Neural cell (in vitro differentiated cells): ENCODE measurements at regions not wholly inside any gene's neighbourhood (a gene's known extent, or its start where the extent isn't known, plus 50 kb on each side); places are given as distances from the start of the nearest gene placed in this dataset.

Experiments
- H2AFZ ChIP-seq: fragments of 200-600, 300-800 bp; sonication (generic), shearing (Covaris generic); 2 replicates; pipeline ENCODE4 v1.6.0; 2014; ENCODE audit warnings: low read depth, mild to moderate bottlenecking, antibody characterized with exemption, low read length, moderate library complexity
- H3F3A ChIP-seq: fragments of 200-600 bp; shearing (Covaris generic); 2 replicates; pipeline ENCODE4 v1.6.1; 2016; ENCODE audit warnings: mild to moderate bottlenecking, moderate library complexity, mixed read lengths, antibody characterized with exemption, low read length; ENCODE audit not compliant: insufficient read depth, poor library complexity, severe bottlenecking
- H3K27ac ChIP-seq: fragments of 200-600, 300-800 bp; sonication (generic), shearing (Covaris generic); 2 replicates; pipeline ENCODE4 v1.5.1; 2014; ENCODE audit warnings: mild to moderate bottlenecking, low read length, moderate library complexity
- H3K27me3 ChIP-seq: fragments of 300-800, 200-600 bp; sonication (generic), shearing (Covaris generic); 2 replicates; pipeline ENCODE4 v1.6.0; 2014; ENCODE audit warnings: mild to moderate bottlenecking, low read depth, low read length, moderate library complexity; ENCODE audit not compliant: insufficient read depth
- H3K36me3 ChIP-seq: fragments of 300-800, 200-600 bp; sonication (generic), shearing (Covaris generic); 2 replicates; pipeline ENCODE4 v1.5.1; 2014; ENCODE audit warnings: mild to moderate bottlenecking, antibody characterized with exemption, low read length, moderate library complexity; ENCODE audit not compliant: insufficient read depth
- H3K4me2 ChIP-seq: fragments of 300-800, 200-600 bp; sonication (generic), shearing (Covaris generic); 2 replicates; pipeline ENCODE4 v1.6.0; 2014; ENCODE audit warnings: mild to moderate bottlenecking, low read length
- H3K4me3 ChIP-seq: fragments of 300-800, 200-600 bp; sonication (generic), shearing (Covaris generic); 2 replicates; pipeline ENCODE4 v1.5.1; 2014; ENCODE audit warnings: mild to moderate bottlenecking, low read length, moderate library complexity
- H3K79me2 ChIP-seq: fragments of 200-600 bp; shearing (Covaris generic); replicated peaks from 2 replicates; pipeline ENCODE4 v1.6.0; 2014; ENCODE audit warnings: mild to moderate bottlenecking, low read length, moderate library complexity; ENCODE audit not compliant: insufficient read depth
- H3K9ac ChIP-seq: fragments of 300-800, 200-600 bp; sonication (generic), shearing (Covaris generic); 2 replicates; pipeline ENCODE4 v1.6.1; 2016; ENCODE audit warnings: mild to moderate bottlenecking, low read length, mixed read lengths
- H3K9me2 ChIP-seq: fragments of 200-600 bp; shearing (Covaris generic); 2 replicates; pipeline ENCODE4 v1.6.1; 2016; ENCODE audit warnings: mild to moderate bottlenecking, low read length, mixed read lengths; ENCODE audit not compliant: insufficient read depth
- H3K9me3 ChIP-seq: fragments of 200-600, 300-800 bp; sonication (generic), shearing (Covaris generic); 2 replicates; pipeline ENCODE4 v1.6.1; 2016; ENCODE audit warnings: mild to moderate bottlenecking, mixed run types, low read length, moderate library complexity, mixed read lengths
- H4K20me1 ChIP-seq: fragments of 200-600 bp; shearing (Covaris generic); 2 replicates; pipeline ENCODE4 v1.6.1; 2016; ENCODE audit warnings: mild to moderate bottlenecking, mixed run types; ENCODE audit not compliant: insufficient read depth
- EP300 ChIP-seq: fragments of 450-650 bp; conservative IDR thresholded peaks from 2 replicates; pipeline ENCODE4 v1.6.1; 2014; ENCODE audit warnings: antibody characterized with exemption, mild to moderate bottlenecking, moderate library complexity; ENCODE audit not compliant: poor library complexity, severe bottlenecking
- EZH2 ChIP-seq: fragments of 200-600, 300-800 bp; shearing (Covaris generic), sonication (generic); IDR thresholded peaks from 2 replicates; pipeline ENCODE4 v1.6.1; 2014; ENCODE audit warnings: antibody characterized with exemption, low read length, borderline replicate concordance, mild to moderate bottlenecking; ENCODE audit not compliant: insufficient read depth, poor library complexity, severe bottlenecking
- MXI1 ChIP-seq: fragments of 450-650 bp; conservative IDR thresholded peaks from 2 replicates; pipeline ENCODE4 v1.6.1; 2014; ENCODE audit warnings: antibody characterized with exemption, mild to moderate bottlenecking; ENCODE audit not compliant: poor library complexity, severe bottlenecking
- POLR2AphosphoS5 ChIP-seq: IDR thresholded peaks from 2 replicates; pipeline ENCODE4 v1.6.1; 2012
- RAD21 ChIP-seq: fragments of 450-650 bp; conservative IDR thresholded peaks from 2 replicates; pipeline ENCODE4 v1.6.1; 2014; ENCODE audit warnings: antibody characterized with exemption, mild to moderate bottlenecking, moderate library complexity
- SMC3 ChIP-seq: fragments of 450-650 bp; conservative IDR thresholded peaks from 2 replicates; pipeline ENCODE4 v1.6.1; 2014; ENCODE audit warnings: antibody characterized with exemption, mild to moderate bottlenecking, moderate library complexity; ENCODE audit not compliant: poor library complexity
- TAF1 ChIP-seq: IDR thresholded peaks from 2 replicates; pipeline ENCODE4 v1.6.1; 2012; ENCODE audit warnings: low read depth
- TF ChIP-seq, protein P1 (sequence below): IDR thresholded peaks from 2 replicates; pipeline ENCODE4 v1.6.1; 2012; ENCODE audit warnings: borderline replicate concordance
- TF ChIP-seq, protein P2 (sequence below): fragments of 450-650 bp; IDR thresholded peaks from 2 replicates; pipeline ENCODE4 v1.5.1; 2014; ENCODE audit warnings: antibody characterized with exemption, mild to moderate bottlenecking, moderate library complexity; ENCODE audit not compliant: poor library complexity, severe bottlenecking

- Histone ChIP-seq H3K4me2 (no peak overlapping the region), H3K36me3 (no peaks in the 10 kb centered on the region), H2AFZ (no peak overlapping the region), H3K9me2 (no peaks in the 10 kb centered on the region), H3K9ac (no peak overlapping the region), H3K27me3 (no peaks in the 10 kb centered on the region), H3K27ac (no peak overlapping the region), H3F3A (no peaks in the 10 kb centered on the region), H3K79me2 (no peaks in the 10 kb centered on the region), H3K9me3 (no peaks in the 10 kb centered on the region), H3K4me3 (no peak overlapping the region), H4K20me1 (no peaks in the 10 kb centered on the region)
- TF ChIP-seq SMC3 (no peak), MXI1 (no peak), RAD21 (no peak), EP300 (no peak), POLR2AphosphoS5 (no peak), TAF1 (no peak), EZH2 (no peak)
- TF ChIP-seq, protein P1, sequence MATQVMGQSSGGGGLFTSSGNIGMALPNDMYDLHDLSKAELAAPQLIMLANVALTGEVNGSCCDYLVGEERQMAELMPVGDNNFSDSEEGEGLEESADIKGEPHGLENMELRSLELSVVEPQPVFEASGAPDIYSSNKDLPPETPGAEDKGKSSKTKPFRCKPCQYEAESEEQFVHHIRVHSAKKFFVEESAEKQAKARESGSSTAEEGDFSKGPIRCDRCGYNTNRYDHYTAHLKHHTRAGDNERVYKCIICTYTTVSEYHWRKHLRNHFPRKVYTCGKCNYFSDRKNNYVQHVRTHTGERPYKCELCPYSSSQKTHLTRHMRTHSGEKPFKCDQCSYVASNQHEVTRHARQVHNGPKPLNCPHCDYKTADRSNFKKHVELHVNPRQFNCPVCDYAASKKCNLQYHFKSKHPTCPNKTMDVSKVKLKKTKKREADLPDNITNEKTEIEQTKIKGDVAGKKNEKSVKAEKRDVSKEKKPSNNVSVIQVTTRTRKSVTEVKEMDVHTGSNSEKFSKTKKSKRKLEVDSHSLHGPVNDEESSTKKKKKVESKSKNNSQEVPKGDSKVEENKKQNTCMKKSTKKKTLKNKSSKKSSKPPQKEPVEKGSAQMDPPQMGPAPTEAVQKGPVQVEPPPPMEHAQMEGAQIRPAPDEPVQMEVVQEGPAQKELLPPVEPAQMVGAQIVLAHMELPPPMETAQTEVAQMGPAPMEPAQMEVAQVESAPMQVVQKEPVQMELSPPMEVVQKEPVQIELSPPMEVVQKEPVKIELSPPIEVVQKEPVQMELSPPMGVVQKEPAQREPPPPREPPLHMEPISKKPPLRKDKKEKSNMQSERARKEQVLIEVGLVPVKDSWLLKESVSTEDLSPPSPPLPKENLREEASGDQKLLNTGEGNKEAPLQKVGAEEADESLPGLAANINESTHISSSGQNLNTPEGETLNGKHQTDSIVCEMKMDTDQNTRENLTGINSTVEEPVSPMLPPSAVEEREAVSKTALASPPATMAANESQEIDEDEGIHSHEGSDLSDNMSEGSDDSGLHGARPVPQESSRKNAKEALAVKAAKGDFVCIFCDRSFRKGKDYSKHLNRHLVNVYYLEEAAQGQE: no peak
- TF ChIP-seq, protein P2, sequence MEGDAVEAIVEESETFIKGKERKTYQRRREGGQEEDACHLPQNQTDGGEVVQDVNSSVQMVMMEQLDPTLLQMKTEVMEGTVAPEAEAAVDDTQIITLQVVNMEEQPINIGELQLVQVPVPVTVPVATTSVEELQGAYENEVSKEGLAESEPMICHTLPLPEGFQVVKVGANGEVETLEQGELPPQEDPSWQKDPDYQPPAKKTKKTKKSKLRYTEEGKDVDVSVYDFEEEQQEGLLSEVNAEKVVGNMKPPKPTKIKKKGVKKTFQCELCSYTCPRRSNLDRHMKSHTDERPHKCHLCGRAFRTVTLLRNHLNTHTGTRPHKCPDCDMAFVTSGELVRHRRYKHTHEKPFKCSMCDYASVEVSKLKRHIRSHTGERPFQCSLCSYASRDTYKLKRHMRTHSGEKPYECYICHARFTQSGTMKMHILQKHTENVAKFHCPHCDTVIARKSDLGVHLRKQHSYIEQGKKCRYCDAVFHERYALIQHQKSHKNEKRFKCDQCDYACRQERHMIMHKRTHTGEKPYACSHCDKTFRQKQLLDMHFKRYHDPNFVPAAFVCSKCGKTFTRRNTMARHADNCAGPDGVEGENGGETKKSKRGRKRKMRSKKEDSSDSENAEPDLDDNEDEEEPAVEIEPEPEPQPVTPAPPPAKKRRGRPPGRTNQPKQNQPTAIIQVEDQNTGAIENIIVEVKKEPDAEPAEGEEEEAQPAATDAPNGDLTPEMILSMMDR: no peak
Measured at GRCh38 chr16:11425140-11425539, 79.9 kb downstream of the RMI2 start.

- H3K27ac ChIP-seq: no peak overlapping the region
- no peaks in the 10 kb centered on the region for H3F3A ChIP-seq
- no peak overlapping the region for H2AFZ ChIP-seq
- H3K36me3 ChIP-seq: no peaks in the 10 kb centered on the region
- no peaks in the 10 kb centered on the region for H3K27me3 ChIP-seq
- H3K4me2 ChIP-seq: no peak overlapping the region
- TF ChIP-seq EP300 (no peak), SMC3 (no peak), MXI1 (no peak), RAD21 (no peak), EZH2 (no peak), POLR2AphosphoS5 (no peak), TAF1 (no peak)
- TF ChIP-seq, protein P1: no peak
- TF ChIP-seq, protein P2: no peak
- H4K20me1 ChIP-seq: no peaks in the 10 kb centered on the region
- no peak overlapping the region for H3K9ac ChIP-seq
- H3K9me2 ChIP-seq: no peaks in the 10 kb centered on the region
- H3K4me3 ChIP-seq: no peak overlapping the region
- H3K79me2 ChIP-seq: no peaks in the 10 kb centered on the region
- H3K9me3 ChIP-seq: no peaks in the 10 kb centered on the region
Measured at GRCh38 chr16:11428623-11428953, 83.3 kb downstream of the RMI2 start.
